GM10266 (cell line): ENCODE measurements at regions not wholly inside any gene's neighbourhood (a gene's known extent, or its start where the extent isn't known, plus 50 kb on each side); places are given as distances from the start of the nearest gene placed in this dataset.
"Not testable (repeated sequence)": the region's sequence is repeated elsewhere in the genome, so short reads cannot be mapped to it uniquely, and the experiment has no call there.

Experiments
- DNase-seq: peaks from one replicate; pipeline ENCODE4 v3.0.0; 2012; ENCODE audit errors: extremely low spot score
- CTCF ChIP-seq: IDR thresholded peaks from 2 replicates; pipeline ENCODE4 v1.5.1; 2012; ENCODE audit warnings: mild to moderate bottlenecking, low read depth; ENCODE audit not compliant: control insufficient read depth, insufficient read depth; ENCODE audit errors: missing control alignments

GRCh38 chr3:39558775-39559306 is 91.4 kb downstream of the MOBP start:
- TF ChIP-seq CTCF: no peak
- DNase-seq: no peak

- TF ChIP-seq CTCF: no peak
- no peak for DNase-seq
Measured at GRCh38 chr3:39559543-39559942, 92.1 kb downstream of the MOBP start.

- TF ChIP-seq CTCF: no peak
Measured at GRCh38 chr3:39568508-39568907, 101.0 kb downstream of the MOBP start.

GRCh38 chr3:39569095-39569494 is 101.6 kb downstream of the MOBP start:
- no peak for DNase-seq
- no peak for TF ChIP-seq CTCF

More at GRCh38 chr3:39568508-39568907, 101.0 kb downstream of the MOBP start:
- no peak for DNase-seq

GRCh38 chr3:39573392-39573791 is 105.9 kb downstream of the MOBP start:
- TF ChIP-seq CTCF: no peak
- DNase-seq: no peak

- TF ChIP-seq CTCF: no peak
- no peak for DNase-seq
Measured at GRCh38 chr3:39577541-39577940, 110.1 kb downstream of the MOBP start.

- DNase-seq: not testable (repeated sequence)
Measured at GRCh38 chr3:39586215-39586614, 118.7 kb downstream of the MOBP start.

GRCh38 chr3:39587113-39587512 is 119.6 kb downstream of the MOBP start:
- no peak for TF ChIP-seq CTCF
- DNase-seq: no peak
